ENCODE measurements at regions not wholly inside any gene's neighbourhood (a gene's known extent, or its start where the extent isn't known, plus 50 kb on each side); places are given as distances from the start of the nearest gene placed in this dataset.
"Not testable (repeated sequence)": the region's sequence is repeated elsewhere in the genome, so short reads cannot be mapped to it uniquely, and the experiment has no call there.

GRCh38 chr21:10346933-10347615 is 174.3 kb upstream of the TPTE start:
- peaks cover 53% of the 10 kb centered on the region for H3K9me3 ChIP-seq (ENCODE audit: control insufficient read depth, low read depth, low read length)
- H3K4me1 ChIP-seq (ENCODE audit: control insufficient read depth, low read depth, low read length); H3K4me3 ChIP-seq (ENCODE audit: low read length); H3K36me3 ChIP-seq (ENCODE audit: control insufficient read depth, low read depth, low read length); H3K27me3 ChIP-seq (ENCODE audit: control insufficient read depth, insufficient read depth, low read length); H3K27ac ChIP-seq (ENCODE audit: low read length); H3K9ac ChIP-seq (ENCODE audit: low read length): not testable (repeated sequence)

- H3K27me3 ChIP-seq (ENCODE audit: control insufficient read depth, insufficient read depth, low read length); H3K36me3 ChIP-seq (ENCODE audit: control insufficient read depth, low read depth, low read length); H3K4me1 ChIP-seq (ENCODE audit: control insufficient read depth, low read depth, low read length); H3K4me3 ChIP-seq (ENCODE audit: low read length); H3K9ac ChIP-seq (ENCODE audit: low read length); H3K27ac ChIP-seq (ENCODE audit: low read length): not testable (repeated sequence)
- H3K9me3 ChIP-seq (ENCODE audit: control insufficient read depth, low read depth, low read length): peaks cover 58% of the 10 kb centered on the region
These were observed 173.7 kb upstream of the TPTE start for GRCh38 chr21:10347675-10348074.

GRCh38 chr21:10348150-10348549 is 173.2 kb upstream of the TPTE start:
- not testable (repeated sequence) for H3K9ac ChIP-seq (ENCODE audit: low read length); H3K27ac ChIP-seq (ENCODE audit: low read length); H3K4me3 ChIP-seq (ENCODE audit: low read length); H3K36me3 ChIP-seq (ENCODE audit: control insufficient read depth, low read depth, low read length); H3K4me1 ChIP-seq (ENCODE audit: control insufficient read depth, low read depth, low read length); H3K27me3 ChIP-seq (ENCODE audit: control insufficient read depth, insufficient read depth, low read length)
- H3K9me3 ChIP-seq (ENCODE audit: control insufficient read depth, low read depth, low read length): peaks cover 61% of the 10 kb centered on the region

- not testable (repeated sequence) for H3K4me3 ChIP-seq (ENCODE audit: low read length); H3K4me1 ChIP-seq (ENCODE audit: control insufficient read depth, low read depth, low read length); H3K27ac ChIP-seq (ENCODE audit: low read length); H3K27me3 ChIP-seq (ENCODE audit: control insufficient read depth, insufficient read depth, low read length); H3K9ac ChIP-seq (ENCODE audit: low read length); H3K36me3 ChIP-seq (ENCODE audit: control insufficient read depth, low read depth, low read length)
- H3K9me3 ChIP-seq (ENCODE audit: control insufficient read depth, low read depth, low read length): peaks cover 63% of the 10 kb centered on the region
These were observed 166.4 kb upstream of the TPTE start for GRCh38 chr21:10354851-10355578.

GRCh38 chr21:10359120-10359519 is 162.3 kb upstream of the TPTE start:
- not testable (repeated sequence) for H3K27me3 ChIP-seq (ENCODE audit: control insufficient read depth, insufficient read depth, low read length); H3K4me1 ChIP-seq (ENCODE audit: control insufficient read depth, low read depth, low read length); H3K36me3 ChIP-seq (ENCODE audit: control insufficient read depth, low read depth, low read length); H3K9ac ChIP-seq (ENCODE audit: low read length); H3K4me3 ChIP-seq (ENCODE audit: low read length); H3K27ac ChIP-seq (ENCODE audit: low read length)
- H3K9me3 ChIP-seq (ENCODE audit: control insufficient read depth, low read depth, low read length): peaks cover 78% of the 10 kb centered on the region

- H3K9ac ChIP-seq (ENCODE audit: low read length); H3K27me3 ChIP-seq (ENCODE audit: control insufficient read depth, insufficient read depth, low read length); H3K4me3 ChIP-seq (ENCODE audit: low read length); H3K27ac ChIP-seq (ENCODE audit: low read length); H3K4me1 ChIP-seq (ENCODE audit: control insufficient read depth, low read depth, low read length); H3K36me3 ChIP-seq (ENCODE audit: control insufficient read depth, low read depth, low read length): not testable (repeated sequence)
- H3K9me3 ChIP-seq (ENCODE audit: control insufficient read depth, low read depth, low read length): peaks cover 76% of the 10 kb centered on the region
These were observed 161.5 kb upstream of the TPTE start for GRCh38 chr21:10359911-10360310.

GRCh38 chr21:10361214-10361736 is 160.1 kb upstream of the TPTE start:
- not testable (repeated sequence) for H3K36me3 ChIP-seq (ENCODE audit: control insufficient read depth, low read depth, low read length); H3K27me3 ChIP-seq (ENCODE audit: control insufficient read depth, insufficient read depth, low read length); H3K4me3 ChIP-seq (ENCODE audit: low read length); H3K27ac ChIP-seq (ENCODE audit: low read length); H3K4me1 ChIP-seq (ENCODE audit: control insufficient read depth, low read depth, low read length); H3K9ac ChIP-seq (ENCODE audit: low read length)
- peaks cover 66% of the 10 kb centered on the region for H3K9me3 ChIP-seq (ENCODE audit: control insufficient read depth, low read depth, low read length)

- peaks cover 53% of the 10 kb centered on the region for H3K9me3 ChIP-seq (ENCODE audit: control insufficient read depth, low read depth, low read length)
- H3K36me3 ChIP-seq (ENCODE audit: control insufficient read depth, low read depth, low read length); H3K27ac ChIP-seq (ENCODE audit: low read length); H3K9ac ChIP-seq (ENCODE audit: low read length); H3K27me3 ChIP-seq (ENCODE audit: control insufficient read depth, insufficient read depth, low read length); H3K4me1 ChIP-seq (ENCODE audit: control insufficient read depth, low read depth, low read length); H3K4me3 ChIP-seq (ENCODE audit: low read length): not testable (repeated sequence)
These were observed 158.6 kb upstream of the TPTE start for GRCh38 chr21:10362816-10363215.

- H3K4me3 ChIP-seq (ENCODE audit: low read length); H3K36me3 ChIP-seq (ENCODE audit: control insufficient read depth, low read depth, low read length); H3K27ac ChIP-seq (ENCODE audit: low read length); H3K27me3 ChIP-seq (ENCODE audit: control insufficient read depth, insufficient read depth, low read length); H3K9ac ChIP-seq (ENCODE audit: low read length); H3K4me1 ChIP-seq (ENCODE audit: control insufficient read depth, low read depth, low read length): not testable (repeated sequence)
- H3K9me3 ChIP-seq (ENCODE audit: control insufficient read depth, low read depth, low read length): peaks cover 49% of the 10 kb centered on the region
These were observed 158.1 kb upstream of the TPTE start for GRCh38 chr21:10363321-10363720.

GRCh38 chr21:10366210-10366609 is 155.2 kb upstream of the TPTE start:
- H3K27ac ChIP-seq (ENCODE audit: low read length); H3K9ac ChIP-seq (ENCODE audit: low read length); H3K27me3 ChIP-seq (ENCODE audit: control insufficient read depth, insufficient read depth, low read length); H3K36me3 ChIP-seq (ENCODE audit: control insufficient read depth, low read depth, low read length); H3K4me1 ChIP-seq (ENCODE audit: control insufficient read depth, low read depth, low read length); H3K4me3 ChIP-seq (ENCODE audit: low read length): not testable (repeated sequence)
- H3K9me3 ChIP-seq (ENCODE audit: control insufficient read depth, low read depth, low read length): peaks cover 31% of the 10 kb centered on the region

GRCh38 chr21:10367586-10367985 is 153.8 kb upstream of the TPTE start:
- H3K9ac ChIP-seq (ENCODE audit: low read length); H3K27me3 ChIP-seq (ENCODE audit: control insufficient read depth, insufficient read depth, low read length); H3K4me3 ChIP-seq (ENCODE audit: low read length); H3K27ac ChIP-seq (ENCODE audit: low read length); H3K4me1 ChIP-seq (ENCODE audit: control insufficient read depth, low read depth, low read length); H3K36me3 ChIP-seq (ENCODE audit: control insufficient read depth, low read depth, low read length): not testable (repeated sequence)
- H3K9me3 ChIP-seq (ENCODE audit: control insufficient read depth, low read depth, low read length): peaks cover 17% of the 10 kb centered on the region

GRCh38 chr21:10368323-10368798 is 153.0 kb upstream of the TPTE start:
- H3K4me3 ChIP-seq (ENCODE audit: low read length); H3K4me1 ChIP-seq (ENCODE audit: control insufficient read depth, low read depth, low read length); H3K9ac ChIP-seq (ENCODE audit: low read length); H3K27ac ChIP-seq (ENCODE audit: low read length); H3K36me3 ChIP-seq (ENCODE audit: control insufficient read depth, low read depth, low read length); H3K27me3 ChIP-seq (ENCODE audit: control insufficient read depth, insufficient read depth, low read length): not testable (repeated sequence)
- H3K9me3 ChIP-seq (ENCODE audit: control insufficient read depth, low read depth, low read length): peaks cover 12% of the 10 kb centered on the region

Measured in iPS-18a (cell line).